GM18873 (cell line): ENCODE measurements at regions not wholly inside any gene's neighbourhood (a gene's known extent, or its start where the extent isn't known, plus 50 kb on each side); places are given as distances from the start of the nearest gene placed in this dataset.

Experiments
- ATAC-seq: cut with Tn5 transposase; IDR thresholded peaks from one replicate; pipeline ENCODE4 v1.9.1; 2021; ENCODE audit warnings: mild to moderate bottlenecking, moderate library complexity, moderate number of reproducible peaks; ENCODE audit not compliant: unreplicated experiment, low FRiP score

GRCh38 chr15:95494971-95495541 lies 835.4 kb upstream of the NR2F2 start:
- ATAC-seq, result no peak

DNA sequence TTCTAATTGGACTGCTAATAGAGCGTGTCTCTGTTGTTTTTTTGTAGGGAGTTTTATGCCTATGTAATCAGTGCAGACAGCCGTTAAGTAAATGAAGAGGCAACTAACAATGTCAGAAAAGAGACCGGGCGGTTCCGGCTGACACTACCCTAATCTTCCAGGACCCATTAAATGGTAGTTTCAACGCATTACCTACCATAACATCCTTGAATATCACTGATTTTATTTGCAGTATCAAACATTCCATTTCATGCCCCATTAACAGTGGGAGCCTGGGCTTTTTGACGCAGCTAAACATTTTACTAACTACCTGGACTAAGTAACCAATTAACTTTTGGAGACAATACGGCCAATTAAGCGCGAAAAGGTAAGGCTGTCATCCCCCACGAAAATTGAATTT lies 832.9 kb upstream of the NR2F2 start:
- ATAC-seq, result no peak

DNA sequence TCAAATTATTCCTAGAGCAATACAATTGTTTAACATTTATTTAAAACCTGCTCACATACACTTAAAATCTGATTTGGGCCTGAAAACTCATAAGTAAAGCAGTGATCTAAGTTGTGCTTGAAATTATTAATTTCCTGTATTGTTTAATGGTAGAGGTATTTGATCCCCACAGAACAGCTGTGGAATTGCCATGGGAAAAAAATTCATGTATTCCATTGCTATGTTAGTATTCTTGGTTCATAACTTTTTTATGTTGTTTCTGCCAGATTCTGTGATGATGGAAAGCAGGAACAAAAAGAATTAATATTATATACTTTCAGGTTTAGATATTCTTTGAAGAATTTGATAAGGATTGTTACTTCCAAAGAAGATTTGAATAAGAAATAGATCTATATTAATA lies 831.5 kb upstream of the NR2F2 start:
- ATAC-seq, result no peak

- no peak for ATAC-seq
These were observed 831.1 kb upstream of the NR2F2 start for GRCh38 chr15:95499397-95499796.

DNA sequence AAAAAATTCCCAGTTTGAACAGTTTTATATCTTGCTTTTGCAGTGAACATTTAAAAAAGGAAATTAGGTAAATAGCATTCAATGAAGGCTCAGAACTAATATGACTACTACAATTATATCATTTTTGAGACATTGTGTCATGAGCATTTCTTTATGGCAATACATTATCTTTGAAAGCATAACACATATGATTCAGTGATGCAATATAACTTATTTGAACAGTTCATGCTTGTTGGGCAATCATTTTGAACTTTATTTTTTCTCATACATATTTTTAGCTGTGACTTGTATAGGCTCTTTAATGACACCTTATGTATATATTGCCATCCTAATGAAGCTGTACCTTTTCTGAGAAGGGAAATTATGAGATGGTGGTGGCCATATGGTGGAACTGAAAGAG lies 828.6 kb upstream of the NR2F2 start:
- ATAC-seq, result no peak

GRCh38 chr15:95503107-95503506 lies 827.4 kb upstream of the NR2F2 start:
- no peak for ATAC-seq

DNA sequence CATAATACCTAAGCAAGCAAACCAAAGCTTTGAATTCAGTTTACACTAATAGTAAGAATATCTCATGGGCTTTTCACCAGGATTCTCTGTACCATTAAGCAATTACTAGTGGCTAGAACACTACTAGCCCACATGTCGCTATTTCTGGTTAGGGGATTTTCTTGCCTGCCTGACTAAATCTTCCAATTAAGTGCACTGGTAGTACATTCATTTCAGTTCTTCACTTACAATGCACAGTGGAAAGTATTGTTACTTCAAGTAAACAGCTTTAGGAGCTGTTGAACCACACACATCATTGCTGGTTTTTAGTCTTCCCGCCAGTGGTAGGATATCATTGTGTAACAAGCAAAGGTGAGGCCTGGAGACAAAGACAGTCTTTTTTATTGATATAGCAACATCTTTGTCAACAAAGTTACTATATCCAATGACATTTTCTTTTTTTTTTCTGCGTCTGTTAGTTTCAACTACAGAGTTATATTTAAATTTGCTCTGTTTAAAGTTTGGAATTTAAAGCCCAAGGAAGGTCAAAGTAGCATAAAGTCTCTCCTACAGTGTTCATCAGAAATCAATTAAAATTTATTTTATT lies 826.8 kb upstream of the NR2F2 start:
- no peak for ATAC-seq

- ATAC-seq, result no peak
These were observed 818.8 kb upstream of the NR2F2 start for GRCh38 chr15:95511671-95512070.

DNA sequence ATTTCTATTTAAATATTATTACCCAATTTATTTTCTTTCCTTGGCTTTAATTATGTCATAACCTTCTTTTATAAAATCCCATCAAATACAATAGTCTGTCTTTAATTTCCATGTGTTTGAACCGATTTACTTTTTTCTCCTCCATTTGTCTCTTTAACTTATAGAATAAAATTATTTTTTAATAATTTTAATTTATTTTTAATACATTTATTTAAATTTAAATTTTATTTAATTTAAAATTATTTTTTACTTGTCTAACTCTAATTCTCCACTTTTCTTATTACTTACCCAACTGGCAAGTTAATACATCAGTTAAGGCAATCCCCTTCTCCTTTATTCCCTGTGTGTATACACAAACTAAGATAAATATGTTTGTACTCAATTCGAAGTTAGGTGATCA lies 817.6 kb upstream of the NR2F2 start:
- no peak for ATAC-seq

DNA sequence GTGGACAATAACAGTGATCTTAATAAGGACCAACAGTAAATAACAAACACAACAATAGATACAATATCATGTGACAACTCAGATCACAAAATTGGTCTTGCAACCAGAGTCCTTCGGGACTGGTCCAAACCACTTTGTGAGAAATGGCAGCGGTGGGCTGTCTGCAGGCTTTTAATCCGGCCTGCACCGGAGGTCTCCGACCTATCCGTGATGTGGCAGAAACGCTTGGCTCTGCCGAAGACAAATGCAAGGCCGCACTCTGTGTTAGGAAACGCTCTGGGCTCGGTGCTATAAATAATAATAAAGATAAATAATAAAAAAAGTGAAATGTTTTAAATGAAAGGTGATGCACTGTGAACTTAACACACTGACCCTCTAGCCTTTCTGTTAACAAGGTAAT lies 810.6 kb upstream of the NR2F2 start:
- ATAC-seq, result no peak

- ATAC-seq, result no peak
These were observed 810.0 kb upstream of the NR2F2 start for GRCh38 chr15:95520511-95520910.

DNA sequence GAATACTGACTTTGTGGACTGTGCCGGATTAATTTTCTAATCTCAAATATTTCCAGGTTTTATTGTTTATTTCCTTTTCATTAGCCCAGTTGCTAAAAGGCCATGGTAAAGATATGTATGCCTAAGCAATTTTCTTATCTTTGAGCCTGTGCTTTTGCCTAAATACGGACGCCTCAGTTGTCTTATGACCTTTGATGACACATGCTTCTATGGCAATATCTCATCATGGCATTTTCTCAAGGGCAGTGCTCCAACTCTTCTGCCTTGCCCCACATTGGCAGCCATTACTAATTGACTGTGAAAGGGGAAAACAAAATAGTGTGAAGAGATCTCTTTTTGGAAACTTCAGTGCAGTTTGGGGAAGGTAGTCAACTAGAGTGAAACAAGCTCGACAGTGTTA lies 809.6 kb upstream of the NR2F2 start:
- no peak for ATAC-seq

- ATAC-seq, result no peak
These were observed 808.0 kb upstream of the NR2F2 start for GRCh38 chr15:95522533-95522932.

GRCh38 chr15:95528920-95529319 lies 801.6 kb upstream of the NR2F2 start:
- no peak for ATAC-seq

- ATAC-seq, result no peak
These were observed 793.9 kb upstream of the NR2F2 start for GRCh38 chr15:95536638-95537037.

DNA sequence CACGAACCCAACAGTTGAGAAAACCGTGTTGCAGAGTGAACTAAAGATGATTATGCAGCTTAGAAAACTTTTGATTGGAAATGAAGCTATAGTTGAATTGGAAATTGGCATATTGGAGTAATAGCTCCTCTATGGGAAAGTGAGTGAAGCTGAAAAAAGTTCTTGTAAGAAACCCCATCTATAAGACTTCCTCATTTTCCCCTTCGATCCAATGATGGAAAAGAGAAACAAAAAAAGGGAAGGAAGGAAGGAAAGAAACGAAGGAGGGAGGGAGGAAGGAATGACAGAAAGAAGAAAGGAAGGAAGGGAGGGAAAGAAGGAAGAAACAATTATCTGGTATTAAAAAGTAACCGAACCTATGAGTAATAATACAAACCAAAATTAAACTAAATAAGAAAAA lies 791.8 kb upstream of the NR2F2 start:
- no peak for ATAC-seq

GRCh38 chr15:95541301-95541700 lies 789.2 kb upstream of the NR2F2 start:
- ATAC-seq, result no peak

DNA sequence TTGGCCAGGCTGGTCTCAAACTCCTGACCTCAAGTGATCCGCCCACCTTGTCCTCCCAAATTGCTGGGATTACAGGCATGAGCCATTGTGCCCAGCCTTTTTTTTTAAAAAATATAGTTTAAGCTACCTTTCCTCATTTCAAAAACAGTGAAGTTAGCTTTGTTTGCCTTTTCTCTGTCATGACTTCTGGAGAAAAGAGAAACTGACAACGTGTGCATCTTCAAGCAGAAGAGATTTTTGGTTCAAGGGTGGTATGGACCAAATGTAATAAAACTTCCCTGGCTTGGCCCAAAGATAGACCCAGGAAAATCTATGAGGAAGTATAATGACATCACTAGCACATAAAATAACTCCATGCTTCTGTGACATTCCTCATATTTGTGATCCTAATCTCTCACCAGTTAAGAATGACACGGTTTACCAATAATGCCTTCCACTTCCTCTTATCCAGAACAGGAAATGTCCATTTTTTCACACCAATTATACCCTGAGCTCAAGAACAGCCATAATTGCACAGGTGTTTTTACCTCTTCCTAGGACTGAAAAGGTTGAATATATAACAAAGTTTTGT lies 781.2 kb upstream of the NR2F2 start:
- no peak for ATAC-seq

- ATAC-seq, result no peak
These were observed 779.8 kb upstream of the NR2F2 start for GRCh38 chr15:95550702-95551101.

DNA sequence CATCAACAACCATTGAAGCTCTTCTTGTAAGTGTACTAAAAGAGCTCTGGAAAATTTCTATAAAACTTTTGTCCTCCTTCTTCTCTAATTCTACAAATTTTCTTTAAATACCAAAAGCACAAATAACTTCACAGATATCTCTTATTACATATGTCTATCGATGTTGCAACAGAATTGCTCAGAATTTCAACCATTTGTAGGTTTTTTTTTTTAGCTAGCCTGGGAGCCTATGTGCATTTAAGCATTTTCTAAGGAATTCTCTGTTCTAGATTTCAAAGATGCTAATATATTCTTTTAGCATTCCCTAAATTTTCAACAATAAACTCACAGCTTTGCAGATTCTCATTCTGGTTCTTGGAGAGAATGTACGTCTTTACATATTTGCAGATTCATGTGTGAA lies 774.3 kb upstream of the NR2F2 start:
- ATAC-seq, result no peak

- no peak for ATAC-seq
These were observed 773.7 kb upstream of the NR2F2 start for GRCh38 chr15:95556866-95557225.

DNA sequence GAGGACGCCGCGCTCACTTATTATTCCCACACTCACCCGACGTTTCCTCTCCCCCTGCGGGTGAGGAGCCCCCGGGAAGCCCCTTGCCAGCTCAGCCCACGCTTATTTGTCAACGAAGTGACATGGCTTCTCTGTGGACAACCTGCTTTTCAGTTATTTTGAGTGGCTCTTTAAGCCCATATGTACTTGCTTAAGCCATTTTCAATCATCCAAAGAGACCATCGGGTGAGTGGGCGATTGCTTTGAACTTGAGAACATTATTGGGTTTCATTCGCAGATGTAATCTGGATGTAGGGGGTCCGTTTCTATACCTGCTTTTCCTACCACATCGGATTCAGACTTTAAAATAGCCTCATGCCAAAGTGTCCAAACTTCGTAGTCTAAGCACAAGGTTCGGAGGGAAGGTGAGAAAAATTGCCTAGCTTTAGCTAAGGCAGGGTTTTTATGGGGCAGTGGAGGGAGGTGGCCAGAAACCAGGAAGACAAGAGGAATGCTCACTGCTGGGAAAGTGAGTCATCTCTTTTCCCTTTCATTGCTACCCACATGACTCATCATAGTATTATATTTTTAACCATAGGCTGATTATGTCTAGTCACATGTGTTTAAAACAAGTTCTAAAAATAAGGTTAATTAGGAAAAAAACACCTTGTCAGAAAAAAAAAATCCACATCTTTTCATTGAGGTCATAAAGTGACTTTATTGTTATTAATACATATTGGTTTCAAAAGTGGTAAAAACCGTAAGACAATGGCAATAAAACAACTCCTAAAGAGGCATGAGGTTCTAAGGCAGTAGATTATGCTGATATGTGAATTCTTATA lies 773.1 kb upstream of the NR2F2 start:
- ATAC-seq, result no peak
